DMS153 treated with DMSO at 0.1 percent for 48 hours (cell line): ENCODE measurements at regions not wholly inside any gene's neighbourhood (a gene's known extent, or its start where the extent isn't known, plus 50 kb on each side); places are given as distances from the start of the nearest gene placed in this dataset.
"Not testable (repeated sequence)": the region's sequence is repeated elsewhere in the genome, so short reads cannot be mapped to it uniquely, and the experiment has no call there.

Source experiments
- DNase-seq: peaks from one replicate; lab custom pipeline; 2025; ENCODE audit not compliant: unreplicated experiment; lab: John Stamatoyannopoulos, UW

- no peak for DNase-seq
Measured at GRCh38 chr10:119996944-119997343, 104.4 kb downstream of the SEC23IP start.

GRCh38 chr10:119997429-119997828 is 104.9 kb downstream of the SEC23IP start:
- no peak for DNase-seq

DNA sequence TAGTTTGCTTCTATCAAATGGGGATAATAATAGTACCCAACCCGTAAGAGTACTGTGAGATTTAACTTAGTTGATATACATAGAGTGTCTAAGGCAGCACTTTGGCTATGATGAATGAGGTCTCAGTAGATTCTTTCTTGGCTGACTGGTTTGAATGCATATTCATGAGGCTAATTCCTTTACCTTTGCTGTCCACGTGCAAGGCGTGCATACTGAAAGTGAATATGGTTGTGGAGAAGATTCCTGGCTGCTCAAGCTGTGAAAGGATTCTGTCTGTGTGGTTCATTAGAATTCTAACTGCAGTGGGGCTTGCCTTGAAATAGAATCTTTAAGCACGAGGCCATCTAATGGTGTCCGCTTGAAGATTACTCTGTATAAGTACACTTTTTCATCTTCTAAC is 110.3 kb downstream of the SEC23IP start:
- no peak for DNase-seq

GRCh38 chr10:120005207-120006201 is 113.0 kb downstream of the SEC23IP start:
- peak; percentile 5 for DNase-seq

DNA sequence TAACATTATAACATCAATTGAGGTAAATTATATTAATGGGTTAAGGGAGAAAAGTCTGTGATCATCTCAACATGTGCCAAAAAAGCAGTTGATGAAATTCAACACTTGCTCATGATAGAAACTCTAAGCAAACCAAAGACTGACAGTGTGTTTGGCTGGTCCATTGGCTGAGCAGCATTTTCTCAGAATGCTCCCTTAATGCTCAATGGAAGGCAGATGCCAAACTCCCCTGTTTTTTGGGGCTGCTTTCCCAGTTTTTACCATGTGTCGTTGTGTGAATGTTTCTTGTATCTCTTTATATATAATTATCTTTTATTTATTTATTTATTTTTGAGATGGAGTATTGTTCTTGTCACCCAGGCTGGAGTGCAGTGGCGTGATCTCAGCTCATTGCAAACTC is 114.7 kb downstream of the SEC23IP start:
- DNase-seq, result no peak

DNA sequence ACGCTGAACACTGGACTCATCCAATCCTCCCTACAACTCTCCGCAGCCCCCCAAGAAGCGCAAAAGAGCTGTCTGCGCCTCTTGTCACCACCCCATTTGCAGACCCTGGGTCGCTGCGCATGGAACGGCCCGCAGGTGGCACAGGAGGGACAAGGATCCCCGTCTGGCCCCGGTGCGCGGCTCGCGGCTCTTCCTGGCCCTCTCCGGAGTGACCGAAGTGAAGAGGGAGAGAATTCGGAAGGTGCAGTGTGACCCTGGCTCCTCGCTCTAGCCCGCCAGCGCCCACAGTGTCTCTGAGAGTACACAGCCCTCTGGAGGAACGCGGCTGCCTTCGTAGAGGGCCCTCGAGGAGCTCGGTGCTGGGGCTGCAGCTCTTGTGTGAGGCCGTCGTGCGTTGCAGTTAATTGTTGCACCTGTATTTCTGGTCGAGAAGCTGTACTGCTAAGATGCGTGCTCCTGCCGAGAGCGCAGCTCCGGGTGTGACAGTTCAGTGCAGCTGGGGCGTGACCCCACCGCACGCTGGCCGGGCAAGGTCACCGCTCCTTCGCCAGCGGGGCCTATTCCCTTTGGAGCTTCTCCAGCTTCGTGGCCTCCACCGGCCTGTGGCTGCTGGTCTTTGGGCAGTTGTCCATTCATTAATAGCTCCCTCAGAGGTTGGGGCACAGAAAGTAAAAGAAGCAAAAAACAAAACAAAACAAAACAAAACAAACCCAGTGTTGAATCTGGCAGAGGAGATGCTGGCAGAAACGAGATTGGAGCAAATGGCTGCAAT is 119.0 kb downstream of the SEC23IP start:
- no peak for DNase-seq

- DNase-seq, result no peak
Measured at GRCh38 chr10:120012131-120012400, 119.5 kb downstream of the SEC23IP start.

DNA sequence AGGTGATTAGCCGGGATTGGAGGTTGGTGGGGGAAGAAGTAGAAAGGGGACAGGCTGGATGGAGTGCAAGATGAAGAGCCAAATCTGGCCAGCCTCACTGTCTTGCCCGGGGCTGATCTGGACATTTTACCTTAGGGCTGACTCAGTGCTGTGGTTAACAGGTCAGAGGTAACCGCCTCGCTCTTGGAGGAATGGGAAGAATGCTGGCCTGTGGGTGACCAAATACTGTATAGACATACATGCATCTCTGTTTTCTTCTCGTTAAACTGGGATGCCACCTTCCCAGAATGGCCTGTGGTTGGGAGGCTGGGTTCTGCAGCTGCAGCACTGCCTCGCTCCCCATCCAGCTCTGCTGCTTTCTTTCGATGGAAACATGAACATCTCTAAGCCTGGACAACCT is 120.0 kb downstream of the SEC23IP start:
- DNase-seq, result no peak

- DNase-seq, result no peak
Measured at GRCh38 chr10:120014031-120014430, 121.5 kb downstream of the SEC23IP start.

GRCh38 chr10:120015064-120015463 is 122.5 kb downstream of the SEC23IP start:
- DNase-seq, result no peak

- DNase-seq, result no peak
Measured at GRCh38 chr10:120016906-120017305, 124.4 kb downstream of the SEC23IP start.

DNA sequence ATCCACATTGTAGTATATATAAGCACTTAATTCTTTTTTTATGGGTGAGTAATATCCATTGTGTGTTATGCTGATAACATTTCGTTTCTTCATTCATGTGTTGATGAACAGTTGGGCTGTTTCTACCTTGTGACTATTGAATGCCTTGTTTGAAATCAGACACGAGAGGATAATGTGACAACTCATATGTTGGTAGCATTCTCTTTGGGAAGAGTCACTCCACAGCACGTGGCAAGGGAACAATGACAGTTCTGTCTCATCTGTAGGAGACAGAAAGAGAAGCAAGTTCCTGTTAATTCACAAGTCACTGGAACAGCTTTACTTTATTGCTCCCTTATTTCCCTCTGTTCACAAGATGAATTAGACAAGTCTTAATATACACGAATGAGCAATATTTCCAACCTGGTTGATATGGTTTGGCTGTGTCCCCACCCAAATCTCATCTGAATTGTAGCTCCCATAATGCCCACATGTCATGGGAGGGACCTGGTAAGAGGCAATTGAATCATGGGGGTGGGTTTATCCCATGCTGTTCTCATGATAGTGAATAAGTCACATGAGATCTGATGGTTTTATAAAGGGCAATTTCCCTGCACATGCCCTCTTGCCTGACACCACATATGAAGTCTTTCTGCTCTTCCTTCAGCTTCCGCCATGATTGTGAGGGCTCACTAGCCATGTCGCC is 125.3 kb downstream of the SEC23IP start:
- no peak for DNase-seq

DNA sequence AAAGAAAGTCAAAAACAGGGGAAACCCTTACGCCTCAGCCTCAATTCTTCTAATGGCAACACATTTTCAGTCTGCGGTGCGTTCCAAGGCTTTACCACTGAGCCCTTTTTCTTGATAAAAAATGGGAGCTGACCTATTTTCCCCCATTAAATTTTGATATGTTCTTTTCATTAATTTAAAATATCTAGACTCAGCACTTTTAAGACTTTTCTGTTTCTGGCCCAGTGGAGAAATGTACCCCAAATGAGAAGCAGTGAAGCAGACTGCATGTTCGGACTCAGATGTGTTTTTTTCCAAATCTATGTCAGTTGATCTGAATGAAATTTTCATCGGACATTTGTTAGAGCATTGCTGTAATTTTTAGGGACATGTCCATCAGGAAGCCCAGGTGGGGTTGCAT is 126.2 kb downstream of the SEC23IP start:
- DNase-seq, result no peak

DNA sequence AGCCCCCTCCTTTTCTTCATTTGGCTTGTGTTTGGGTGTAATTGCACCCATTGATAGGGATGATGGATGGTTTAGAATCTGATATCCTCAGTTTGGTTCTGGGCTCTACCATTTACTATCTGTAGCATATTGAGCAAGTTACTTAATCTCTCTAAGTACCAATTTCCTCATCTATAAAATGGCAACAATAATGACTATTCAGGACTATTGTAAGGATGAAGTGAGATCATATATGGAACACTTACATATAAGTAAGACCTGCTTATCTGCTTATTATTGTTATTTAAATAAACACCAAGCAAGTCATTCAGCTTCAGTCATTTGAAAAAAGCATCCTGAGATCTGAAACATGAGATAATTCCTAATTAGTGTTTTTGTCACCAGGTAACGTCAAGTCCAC is 127.0 kb downstream of the SEC23IP start:
- no peak for DNase-seq

DNA sequence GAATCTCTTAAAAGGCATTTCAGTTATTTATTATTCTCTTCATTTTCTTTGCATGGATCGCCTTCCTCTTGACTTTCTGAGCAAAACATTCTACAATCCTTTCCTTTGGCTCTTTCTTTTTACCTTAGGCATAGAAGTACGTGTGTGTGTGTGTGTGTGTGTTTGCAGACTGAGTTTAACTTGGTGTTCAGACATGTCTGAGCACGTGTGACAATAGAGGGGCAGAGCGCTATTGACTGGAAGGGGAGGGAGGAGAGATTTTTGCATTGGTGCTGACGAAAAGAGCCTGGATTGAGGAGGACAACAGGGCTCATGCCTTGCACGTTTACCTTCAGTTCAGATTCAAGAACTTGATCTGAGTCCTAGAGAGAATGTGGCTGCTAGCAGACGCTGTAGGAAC is 129.8 kb downstream of the SEC23IP start:
- DNase-seq, result no peak

GRCh38 chr10:120034236-120034635 is 141.7 kb downstream of the SEC23IP start:
- no peak for DNase-seq

DNA sequence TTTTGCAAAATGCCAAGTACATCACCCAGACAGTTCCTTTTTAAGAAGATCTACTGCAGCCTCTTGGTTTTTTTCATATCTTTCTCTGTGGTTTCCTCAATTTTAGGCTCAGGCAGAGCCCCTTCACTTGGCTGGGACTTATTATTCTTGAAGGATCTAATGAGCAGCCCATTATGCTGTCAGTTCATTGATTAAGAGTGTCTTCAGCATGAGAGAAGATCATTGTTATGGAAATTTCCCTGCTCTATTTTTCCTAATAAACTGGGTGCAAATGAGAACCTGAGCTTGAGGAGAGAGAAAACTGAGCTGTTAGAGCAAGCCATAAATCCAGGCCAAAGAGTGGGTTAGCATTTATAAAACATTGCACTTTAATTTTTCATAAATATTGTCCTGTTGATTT is 146.5 kb downstream of the SEC23IP start:
- no peak for DNase-seq

- DNase-seq, result no peak
Measured at GRCh38 chr10:120039826-120040225, 147.3 kb downstream of the SEC23IP start.

DNA sequence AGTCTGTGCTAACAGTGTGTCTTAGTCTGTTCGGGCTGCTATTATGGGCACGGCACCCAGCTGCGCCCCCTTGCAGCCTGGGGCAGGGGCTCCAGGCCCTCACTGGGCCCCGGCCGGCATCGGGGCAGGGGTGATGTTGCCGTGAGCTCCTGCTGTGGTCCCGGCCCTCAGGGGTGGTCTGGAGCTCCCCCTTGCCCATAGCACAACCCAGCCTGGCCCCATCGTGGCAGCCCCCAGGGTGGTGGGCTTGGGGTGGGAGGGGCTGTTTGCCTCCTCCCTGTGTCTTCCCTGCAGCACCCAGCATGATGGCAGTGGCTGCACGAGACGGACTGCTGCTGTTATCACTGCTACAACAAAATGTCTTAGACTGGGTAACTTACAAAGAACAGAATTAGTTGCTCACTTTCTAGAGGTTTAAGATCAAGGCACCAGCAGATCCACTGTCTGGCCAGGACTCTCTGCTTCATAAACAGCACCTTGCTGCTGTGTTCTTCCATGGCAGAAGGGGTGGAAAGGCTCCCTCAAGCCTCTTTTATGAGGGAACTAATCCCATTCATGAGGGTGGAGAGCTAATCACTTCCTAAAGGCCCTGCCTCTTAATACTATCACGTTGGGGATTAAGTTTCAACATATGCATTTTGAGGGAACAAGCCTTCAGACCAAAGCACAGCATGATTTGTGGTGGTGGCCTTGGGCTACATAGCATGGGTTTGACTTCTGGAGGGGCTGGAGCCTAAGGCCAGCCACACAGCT is 149.5 kb downstream of the SEC23IP start:
- DNase-seq, result no peak

GRCh38 chr10:120042705-120043104 is 150.2 kb downstream of the SEC23IP start:
- DNase-seq, result no peak

DNA sequence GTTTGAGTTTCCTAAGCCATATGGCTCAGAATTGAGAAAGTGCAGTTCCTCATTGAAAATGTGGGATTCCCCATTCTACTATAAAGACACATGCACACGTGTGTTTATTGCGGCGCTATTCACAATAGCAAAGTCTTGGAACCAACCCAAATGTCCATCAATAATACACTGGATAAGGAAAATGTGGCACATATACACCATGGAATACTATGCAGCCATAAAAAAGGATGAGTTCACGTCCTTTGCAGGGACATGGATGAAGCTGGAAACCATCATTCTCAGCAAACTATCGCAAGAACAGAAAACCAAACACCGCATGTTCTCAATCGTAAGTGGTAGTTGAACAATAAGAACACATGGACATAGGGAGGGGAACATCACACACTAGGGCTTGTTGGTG is 154.8 kb downstream of the SEC23IP start:
- DNase-seq, result not testable (repeated sequence)
